Liver (tissue), 8 donors: ENCODE measurements at regions not wholly inside any gene's neighbourhood (a gene's known extent, or its start where the extent isn't known, plus 50 kb on each side); places are given as distances from the start of the nearest gene placed in this dataset.
"Not testable (repeated sequence)": the region's sequence is repeated elsewhere in the genome, so short reads cannot be mapped to it uniquely, and the experiment has no call there.

Experiments used
- DNase-seq: peaks from one replicate; pipeline ENCODE4 v3.0.0-alpha.2; 2017; ENCODE audit warnings: low spot score
- H3K27ac ChIP-seq, 2 donors: one replicate each; pipeline ENCODE4 v1.7.0; 2013; ENCODE audit warnings: inconsistent platforms in 2 of 2, low read length in 2 of 2, control low read depth in 1 of 2, low read depth in 1 of 2, mild to moderate bottlenecking in 1 of 2
- H3K27me3 ChIP-seq, 4 donors: one replicate each; pipeline versions ENCODE4 v1.6.1 to v1.7.0; 2013; ENCODE audit warnings: low read length in 3 of 4, inconsistent platforms in 1 of 4, mild to moderate bottlenecking in 1 of 4, moderate library complexity in 1 of 4; ENCODE audit not compliant: control insufficient read depth in 4 of 4, insufficient read depth in 4 of 4
- H3K36me3 ChIP-seq, 4 donors: one replicate each; pipeline versions ENCODE4 v1.6.1 to v1.7.0; 2013; ENCODE audit warnings: low read length in 3 of 4, mild to moderate bottlenecking in 3 of 4, low read depth in 1 of 4, moderate library complexity in 1 of 4; ENCODE audit not compliant: control insufficient read depth in 4 of 4, insufficient read depth in 3 of 4
- H3K4me1 ChIP-seq, 4 donors: one replicate each; pipeline versions ENCODE4 v1.6.1 to v1.7.0; 2013; ENCODE audit warnings: low read length in 3 of 4, mild to moderate bottlenecking in 3 of 4, moderate library complexity in 1 of 4; ENCODE audit not compliant: control insufficient read depth in 4 of 4, insufficient read depth in 4 of 4
- H3K4me3 ChIP-seq, 3 donors: one replicate each; pipeline versions ENCODE4 v1.6.1 to v1.7.0; 2013; ENCODE audit warnings: low read length in 3 of 3, control low read depth in 1 of 3, low read depth in 1 of 3, mild to moderate bottlenecking in 1 of 3
- H3K9ac ChIP-seq, 2 donors: one replicate each; pipeline ENCODE4 v1.7.0; 2013; ENCODE audit warnings: low read length in 2 of 2, mild to moderate bottlenecking in 2 of 2, moderate library complexity in 2 of 2, control low read depth in 1 of 2, low read depth in 1 of 2
- H3K9me3 ChIP-seq, 4 donors: one replicate each; pipeline versions ENCODE4 v1.6.1 to v1.7.0; 2013; ENCODE audit warnings: low read length in 3 of 4; ENCODE audit not compliant: control insufficient read depth in 4 of 4
- ATF3 ChIP-seq: IDR thresholded peaks from 2 replicates; pipeline ENCODE4 v1.6.1; 2016; ENCODE audit warnings: antibody characterized with exemption
- CTCF ChIP-seq: fragments of 150-350 bp; IDR thresholded peaks from 2 replicates; pipeline ENCODE4 v1.5.1; 2017; ENCODE audit warnings: improper control_type of control experiment, low read depth, low read length; ENCODE audit not compliant: missing input control
- EGR1 ChIP-seq, 2 donors: IDR thresholded peaks; 2 replicates each; pipeline ENCODE4 v1.6.1; 2016 to 2018; ENCODE audit warnings: antibody characterized with exemption in 2 of 2, low read depth in 2 of 2
- FOXA1 ChIP-seq: IDR thresholded peaks from 2 replicates; pipeline ENCODE4 v1.6.1; 2016; ENCODE audit warnings: antibody characterized with exemption
- GABPA ChIP-seq, 2 donors: IDR thresholded peaks in 1 of 2; conservative IDR thresholded peaks in 1 of 2; 2 replicates each; pipeline ENCODE4 v1.6.1; 2016; ENCODE audit warnings: antibody characterized with exemption in 2 of 2, mild to moderate bottlenecking in 1 of 2, moderate library complexity in 1 of 2
- HNF4G ChIP-seq: IDR thresholded peaks from 2 replicates; pipeline ENCODE4 v1.6.1; 2016; ENCODE audit warnings: antibody characterized with exemption
- JUND ChIP-seq, 2 donors: IDR thresholded peaks; 2 replicates each; pipeline ENCODE4 v1.6.1; 2016; ENCODE audit warnings: antibody characterized with exemption in 2 of 2
- MAX ChIP-seq: IDR thresholded peaks from 2 replicates; pipeline ENCODE4 v1.6.1; 2016; ENCODE audit warnings: antibody characterized with exemption
- NR2F2 ChIP-seq: IDR thresholded peaks from 2 replicates; pipeline ENCODE4 v1.6.1; 2016; ENCODE audit warnings: antibody characterized with exemption
- RXRA ChIP-seq, 2 donors: IDR thresholded peaks; 2 replicates each; pipeline ENCODE4 v1.6.1; 2017 to 2018; ENCODE audit warnings: antibody characterized with exemption in 2 of 2, mild to moderate bottlenecking in 1 of 2
- SP1 ChIP-seq: IDR thresholded peaks from 2 replicates; pipeline ENCODE4 v1.6.1; 2018; ENCODE audit warnings: antibody characterized with exemption, mild to moderate bottlenecking
- TAF1 ChIP-seq: conservative IDR thresholded peaks from 2 replicates; pipeline ENCODE4 v1.6.1; 2016; ENCODE audit warnings: antibody characterized with exemption, mild to moderate bottlenecking
- ZBTB33 ChIP-seq: IDR thresholded peaks from 2 replicates; pipeline ENCODE4 v1.6.1; 2016; ENCODE audit warnings: antibody characterized with exemption
- WGBS: extraction: QIAGEN DNeasy Blood & Tissue Kit; methylation state at CpG from one replicate; pipeline ENCODE4 v1.1.7; 2013; 5-methylcytosine and 5-hydroxymethylcytosine counted together
- donor health status: healthy.
- donor health status: healthy.
- donor health status: healthy.
- donor health status: healthy.
- donor health status: healthy.

GRCh38 chr5:152644029-152644728, 239.1 kb upstream of the NMUR2 start:
- no peaks in the 10 kb centered on the region for H3K4me1 ChIP-seq
- no peak overlapping the region for H3K27ac ChIP-seq
- 43% methylated on average over 2 of the region's 2 CpGs for WGBS

GRCh38 chr5:152649609-152650008, 244.5 kb upstream of the NMUR2 start:
- Histone ChIP-seq H3K36me3 (no peaks in the 10 kb centered on the region), H3K9me3 (no peaks in the 10 kb centered on the region), H3K27me3 (no peaks in the 10 kb centered on the region), H3K27ac (no peak overlapping the region), H3K9ac (no peak overlapping the region), H3K4me1 (no peaks in the 10 kb centered on the region), H3K4me3 (no peak overlapping the region)
- DNase-seq = no peak
- no peak for TF ChIP-seq RXRA (IDR thresholded peaks at IDR 0.05)

More at GRCh38 chr5:152644029-152644728, 239.1 kb upstream of the NMUR2 start:
- H3K9me3 ChIP-seq = no peaks in the 10 kb centered on the region
- no peaks in the 10 kb centered on the region for H3K36me3 ChIP-seq
- TF ChIP-seq RXRA (IDR thresholded peaks at IDR 0.05) = no peak
- no peak for TF ChIP-seq SP1
- no peak for TF ChIP-seq FOXA1
- no peak for TF ChIP-seq MAX
- no peak for TF ChIP-seq CTCF
- TF ChIP-seq ATF3 = no peak
- TF ChIP-seq JUND (IDR thresholded peaks at IDR 0.05) = no peak
- no peak for TF ChIP-seq ZBTB33
- no peak for TF ChIP-seq HNF4G
- no peak for TF ChIP-seq TAF1
- no peaks in the 10 kb centered on the region for H3K27me3 ChIP-seq
- DNase-seq = no peak
- no peak overlapping the region for H3K4me3 ChIP-seq
- H3K9ac ChIP-seq = no peak overlapping the region

GRCh38 chr5:152650413-152650812, 245.3 kb upstream of the NMUR2 start:
- Histone ChIP-seq H3K27ac (no peak overlapping the region), H3K9me3 (no peaks in the 10 kb centered on the region), H3K9ac (no peak overlapping the region), H3K4me1 (no peaks in the 10 kb centered on the region), H3K4me3 (no peak overlapping the region), H3K27me3 (no peaks in the 10 kb centered on the region), H3K36me3 (no peaks in the 10 kb centered on the region)
- TF ChIP-seq NR2F2 = no peak
- no peak for TF ChIP-seq GABPA (IDR thresholded peaks at IDR 0.05 in 1 of 2, conservative IDR thresholded peaks at IDR 0.05 in 1 of 2)
- no peak for TF ChIP-seq JUND (IDR thresholded peaks at IDR 0.05)
- TF ChIP-seq EGR1 (IDR thresholded peaks at IDR 0.05; ENCODE audit: low read depth in 2 of 2) = no peak
- DNase-seq = no peak
- WGBS = 62% methylated on average over 3 of the region's 3 CpGs

- H3K4me1 ChIP-seq, H3K27ac ChIP-seq, H3K9me3 ChIP-seq, H3K4me3 ChIP-seq, H3K9ac ChIP-seq, H3K36me3 ChIP-seq, H3K27me3 ChIP-seq, DNase-seq: not testable (repeated sequence)
- 65% methylated on average over 17 of the region's 18 CpGs for WGBS
These were observed 254.4 kb upstream of the NMUR2 start for GRCh38 chr5:152659470-152659869.
